ENCODE measurements at regions not wholly inside any gene's neighbourhood (a gene's known extent, or its start where the extent isn't known, plus 50 kb on each side); places are given as distances from the start of the nearest gene placed in this dataset.

DNA sequence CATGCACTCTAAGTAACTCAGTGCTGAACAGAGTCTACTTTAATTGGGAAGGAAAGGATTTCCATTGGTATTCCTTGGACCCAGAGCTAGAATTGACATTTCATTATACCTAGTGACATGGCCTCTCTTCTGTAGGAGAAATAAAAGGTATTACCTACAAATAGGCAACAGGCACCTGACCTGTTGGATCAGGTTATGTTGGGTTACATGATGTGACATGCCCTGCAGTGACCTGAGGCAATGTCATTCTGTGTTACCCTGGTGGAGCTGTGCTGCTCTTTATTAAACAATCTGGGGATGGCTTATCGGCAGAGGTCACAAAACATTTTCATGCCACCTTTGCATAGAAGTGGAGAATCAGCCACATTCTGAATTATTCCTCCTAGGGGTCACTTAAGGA is 427.7 kb downstream of the MDFIC start:
- TF ChIP-seq, protein P1, sequence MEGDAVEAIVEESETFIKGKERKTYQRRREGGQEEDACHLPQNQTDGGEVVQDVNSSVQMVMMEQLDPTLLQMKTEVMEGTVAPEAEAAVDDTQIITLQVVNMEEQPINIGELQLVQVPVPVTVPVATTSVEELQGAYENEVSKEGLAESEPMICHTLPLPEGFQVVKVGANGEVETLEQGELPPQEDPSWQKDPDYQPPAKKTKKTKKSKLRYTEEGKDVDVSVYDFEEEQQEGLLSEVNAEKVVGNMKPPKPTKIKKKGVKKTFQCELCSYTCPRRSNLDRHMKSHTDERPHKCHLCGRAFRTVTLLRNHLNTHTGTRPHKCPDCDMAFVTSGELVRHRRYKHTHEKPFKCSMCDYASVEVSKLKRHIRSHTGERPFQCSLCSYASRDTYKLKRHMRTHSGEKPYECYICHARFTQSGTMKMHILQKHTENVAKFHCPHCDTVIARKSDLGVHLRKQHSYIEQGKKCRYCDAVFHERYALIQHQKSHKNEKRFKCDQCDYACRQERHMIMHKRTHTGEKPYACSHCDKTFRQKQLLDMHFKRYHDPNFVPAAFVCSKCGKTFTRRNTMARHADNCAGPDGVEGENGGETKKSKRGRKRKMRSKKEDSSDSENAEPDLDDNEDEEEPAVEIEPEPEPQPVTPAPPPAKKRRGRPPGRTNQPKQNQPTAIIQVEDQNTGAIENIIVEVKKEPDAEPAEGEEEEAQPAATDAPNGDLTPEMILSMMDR (IDR thresholded peaks at IDR 0.05) = no peak
- no peak for TF ChIP-seq POLR2A (IDR thresholded peaks at IDR 0.05)
